ENCODE measurements at regions not wholly inside any gene's neighbourhood (a gene's known extent, or its start where the extent isn't known, plus 50 kb on each side); places are given as distances from the start of the nearest gene placed in this dataset.

GRCh38 chr2:196362973-196363549, 191.7 kb upstream of the STK17B start:
- no peak for TF ChIP-seq FOXA1 (IDR thresholded peaks at IDR 0.05)
- TF ChIP-seq SP1 (IDR thresholded peaks at IDR 0.05) = no peak
- TF ChIP-seq CTBP1 (IDR thresholded peaks at IDR 0.05; ENCODE audit: borderline replicate concordance) = no peak
- TF ChIP-seq PKNOX1 (IDR thresholded peaks at IDR 0.05) = no peak
- no peak for TF ChIP-seq TARDBP (IDR thresholded peaks at IDR 0.05)
- TF ChIP-seq BHLHE40 (IDR thresholded peaks at IDR 0.05; ENCODE audit: borderline replicate concordance) = no peak
- no peak for TF ChIP-seq SUZ12 (IDR thresholded peaks at IDR 0.05)
- no peak for TF ChIP-seq FOXM1 (IDR thresholded peaks at IDR 0.05; ENCODE audit: borderline replicate concordance)
- no peak for TF ChIP-seq ELF4 (IDR thresholded peaks at IDR 0.05)
- TF ChIP-seq FOXK2 (IDR thresholded peaks at IDR 0.05) = no peak
- no peak for TF ChIP-seq HDGF (IDR thresholded peaks at IDR 0.05; ENCODE audit: borderline replicate concordance)
- TF ChIP-seq ZNF384 (IDR thresholded peaks at IDR 0.05) = no peak
- no peak for TF ChIP-seq NFRKB (IDR thresholded peaks at IDR 0.05)

Data from HEK293T (cell line).